H1 (cell line): ENCODE measurements at regions not wholly inside any gene's neighbourhood (a gene's known extent, or its start where the extent isn't known, plus 50 kb on each side); places are given as distances from the start of the nearest gene placed in this dataset.

ENCODE experiments used
- CTCF ChIA-PET: fragments of 300-600 bp; sonication (Branson Sonifier 250); formaldehyde crosslinking; loops from one replicate; lab custom pipeline; 2021; ENCODE audit not compliant: partially characterized antibody; lab: Charles Lee
- POLR2A ChIA-PET: fragments of 300-600 bp; sonication (Branson Sonifier 250); formaldehyde crosslinking; loops from one replicate; lab custom pipeline; 2021; ENCODE audit warnings: inconsistent platforms; ENCODE audit not compliant: partially characterized antibody; lab: Charles Lee
- DNase-seq, 2 experiments: peaks; one replicate each; pipeline versions ENCODE4 v3.0.0 to v3.0.0-alpha.2; 2010 to 2022; ENCODE audit warnings: low spot score in 2 of 2, low read depth in 1 of 2, mixed read lengths in 1 of 2
- FAIRE-seq: peaks from 2 replicates; lab custom pipeline; 2011; peaks lifted over from hg19 to GRCh38; lab: Jason Lieb, UNC
- H2AFZ ChIP-seq: 2 replicates; pipeline ENCODE4 v1.8.1; 2012; ENCODE audit warnings: low read length, inconsistent platforms
- H2AK5ac ChIP-seq: 2 replicates; pipeline ENCODE4 v1.6.1; 2013; ENCODE audit warnings: low read depth, low read length
- H2BK120ac ChIP-seq: replicated peaks from 2 replicates; pipeline ENCODE3; 2013; ENCODE audit warnings: low read depth, low read length, inconsistent platforms
- H2BK12ac ChIP-seq: 2 replicates; pipeline ENCODE4 v1.6.1; 2013; ENCODE audit warnings: low read depth, low read length
- H2BK15ac ChIP-seq: 2 replicates; pipeline ENCODE4 v1.6.1; 2013; ENCODE audit warnings: low read length
- H2BK20ac ChIP-seq: 2 replicates; pipeline ENCODE4 v1.6.1; 2013; ENCODE audit warnings: low read length
- H2BK5ac ChIP-seq: 2 replicates; pipeline ENCODE4 v1.6.1; 2013; ENCODE audit warnings: low read depth, low read length
- H3K14ac ChIP-seq: 2 replicates; pipeline ENCODE4 v1.6.1; 2013; ENCODE audit warnings: inconsistent platforms; ENCODE audit not compliant: insufficient read length
- H3K18ac ChIP-seq: 2 replicates; pipeline ENCODE4 v1.6.1; 2013; ENCODE audit warnings: low read length; ENCODE audit errors: extremely low read depth
- H3K23ac ChIP-seq: 2 replicates; pipeline ENCODE4 v1.6.1; 2013; ENCODE audit warnings: inconsistent platforms; ENCODE audit not compliant: insufficient read length
- H3K23me2 ChIP-seq: 2 replicates; pipeline ENCODE4 v1.6.1; 2013; ENCODE audit warnings: low read depth, low read length
- H3K27ac ChIP-seq: 2 replicates; pipeline ENCODE4 v1.6.1; 2011; ENCODE audit warnings: low read depth, low read length, inconsistent platforms
- H3K27me3 ChIP-seq, 4 experiments: replicated peaks in 1 of 4; 1 replicate in 1 of 4; 2 replicates in 3 of 4; pipeline versions ENCODE4 v1.6.1 to v1.8.1; 2011 to 2013; ENCODE audit warnings: low read length in 3 of 4, mild to moderate bottlenecking in 3 of 4, inconsistent platforms in 2 of 4, mixed read lengths in 2 of 4, moderate library complexity in 1 of 4; ENCODE audit not compliant: control insufficient read depth in 3 of 4, insufficient read depth in 3 of 4; ENCODE audit errors: extremely low read depth in 1 of 4
- H3K36me3 ChIP-seq, 4 experiments: 2 replicates each; pipeline versions ENCODE4 v1.6.1 to v1.8.1; 2011 to 2013; ENCODE audit warnings: mild to moderate bottlenecking in 4 of 4, low read length in 3 of 4, moderate library complexity in 2 of 4, control low read depth in 1 of 4, inconsistent platforms in 1 of 4; ENCODE audit not compliant: insufficient read depth in 4 of 4, control insufficient read depth in 2 of 4
- H3K4ac ChIP-seq: replicated peaks from 2 replicates; pipeline ENCODE3; 2013; ENCODE audit warnings: low read length, low read depth, mixed read lengths, inconsistent platforms; ENCODE audit not compliant: insufficient read length
- H3K4me1 ChIP-seq, 4 experiments: replicated peaks in 1 of 4; 1 replicate in 1 of 4; 2 replicates in 3 of 4; pipeline versions ENCODE4 v1.6.1 to v1.8.1; 2011 to 2013; ENCODE audit warnings: low read length in 3 of 4, inconsistent platforms in 2 of 4, mixed read lengths in 1 of 4; ENCODE audit not compliant: insufficient read depth in 4 of 4, control insufficient read depth in 3 of 4
- H3K4me2 ChIP-seq, 2 experiments: 2 replicates each; pipeline versions ENCODE4 v1.6.1 to v1.8.1; 2011 to 2013; ENCODE audit warnings: low read depth in 2 of 2, low read length in 2 of 2, control low read depth in 1 of 2, inconsistent platforms in 1 of 2, mild to moderate bottlenecking in 1 of 2; ENCODE audit not compliant: insufficient read depth in 1 of 2
- H3K4me3 ChIP-seq, 4 experiments: fragments of 200-600, 300-600 bp in 1 of 4; sonication (generic), shearing (Covaris generic), sonication (Bioruptor Twin) in 1 of 4; 2 replicates each; pipeline versions ENCODE4 v1.5.1 to v1.8.1; 2011 to 2016; ENCODE audit warnings: low read length in 4 of 4, low read depth in 3 of 4, control low read depth in 2 of 4, inconsistent platforms in 2 of 4, mild to moderate bottlenecking in 2 of 4, mixed read lengths in 1 of 4, moderate library complexity in 1 of 4; ENCODE audit not compliant: insufficient read depth in 2 of 4; ENCODE audit errors: extremely low read depth in 1 of 4
- H3K56ac ChIP-seq: replicated peaks from 2 replicates; pipeline ENCODE3; 2013; ENCODE audit warnings: low read depth, mild to moderate bottlenecking, mixed read lengths, low read length, inconsistent platforms; ENCODE audit not compliant: insufficient read length
- H3K79me1 ChIP-seq: 2 replicates; pipeline ENCODE4 v1.6.1; 2013; ENCODE audit warnings: low read depth, low read length, control low read depth
- H3K79me2 ChIP-seq, 2 experiments: 2 replicates each; pipeline versions ENCODE4 v1.6.1 to v1.8.1; 2012 to 2013; ENCODE audit warnings: low read length in 2 of 2, mild to moderate bottlenecking in 2 of 2, inconsistent platforms in 1 of 2; ENCODE audit not compliant: insufficient read depth in 2 of 2, control insufficient read depth in 1 of 2
- H3K9ac ChIP-seq, 4 experiments: replicated peaks in 1 of 4; 1 replicate in 1 of 4; 2 replicates in 3 of 4; pipeline versions ENCODE4 v1.6.1 to v1.8.1; 2011 to 2013; ENCODE audit warnings: low read depth in 3 of 4, low read length in 3 of 4, control low read depth in 2 of 4, mild to moderate bottlenecking in 2 of 4, moderate library complexity in 2 of 4, inconsistent platforms in 1 of 4; ENCODE audit errors: extremely low read depth in 1 of 4
- H3K9me3 ChIP-seq, 2 experiments: 2 replicates each; pipeline versions ENCODE4 v1.6.1 to v1.8.1; 2012 to 2013; ENCODE audit warnings: mild to moderate bottlenecking in 2 of 2, moderate library complexity in 2 of 2, control low read depth in 1 of 2, inconsistent platforms in 1 of 2, low read depth in 1 of 2, low read length in 1 of 2, mixed read lengths in 1 of 2; ENCODE audit not compliant: insufficient read depth in 2 of 2
- H4K20me1 ChIP-seq, 2 experiments: replicated peaks in 1 of 2; 2 replicates each; pipeline versions ENCODE3 to v1.8.1; 2011 to 2013; ENCODE audit warnings: inconsistent platforms in 2 of 2, low read length in 2 of 2, mild to moderate bottlenecking in 1 of 2; ENCODE audit not compliant: insufficient read depth in 2 of 2, control insufficient read depth in 1 of 2
- H4K5ac ChIP-seq: 2 replicates; pipeline ENCODE4 v1.6.1; 2013; ENCODE audit warnings: low read length, low read depth, mixed read lengths, inconsistent platforms; ENCODE audit not compliant: insufficient read length
- H4K8ac ChIP-seq: 2 replicates; pipeline ENCODE4 v1.8.0; 2013; ENCODE audit warnings: mild to moderate bottlenecking, moderate library complexity, low read length, inconsistent platforms; ENCODE audit not compliant: insufficient read depth; ENCODE audit errors: extremely low read depth
- H4K91ac ChIP-seq: replicated peaks from 2 replicates; pipeline ENCODE3; 2013; ENCODE audit warnings: low read length, mixed read lengths, inconsistent platforms; ENCODE audit not compliant: insufficient read length
- ASH2L ChIP-seq: fragments of 200-600, 300-600 bp; sonication (generic); IDR thresholded peaks from one replicate; pipeline ENCODE4 v1.7.1; 2017; ENCODE audit warnings: low read length
- CEBPB ChIP-seq: IDR thresholded peaks from 2 replicates; pipeline ENCODE4 v1.6.1; 2012; ENCODE audit warnings: low read depth, low read length
- CTCF ChIP-seq, 3 experiments: IDR thresholded peaks; 1 replicate in 2 of 3; 2 replicates in 1 of 3; pipeline versions ENCODE4 v1.5.1 to v1.6.1; 2011; ENCODE audit warnings: low read length in 3 of 3, mild to moderate bottlenecking in 3 of 3, inconsistent platforms in 2 of 3, low read depth in 1 of 3, moderate library complexity in 1 of 3; ENCODE audit not compliant: insufficient read depth in 1 of 3; ENCODE audit errors: control extremely low read depth in 1 of 3
- GABPA ChIP-seq: IDR thresholded peaks from 2 replicates; pipeline ENCODE4 v1.6.1; 2011; ENCODE audit warnings: mild to moderate bottlenecking, low read length, moderate library complexity, borderline replicate concordance; ENCODE audit not compliant: insufficient read depth
- GTF2F1 ChIP-seq: IDR thresholded peaks from 2 replicates; pipeline ENCODE4 v1.6.1; 2012; ENCODE audit warnings: low read depth, low read length, improper control_type of control experiment, borderline replicate concordance
- PHF8 ChIP-seq: fragments of 200-600 bp; sonication (generic); conservative IDR thresholded peaks from 2 replicates; pipeline ENCODE4 v1.7.1; 2012; ENCODE audit warnings: low read depth, mild to moderate bottlenecking, inconsistent platforms, low read length, moderate library complexity
- POLR2A ChIP-seq, 2 experiments: IDR thresholded peaks; 1 replicate in 1 of 2; 2 replicates in 1 of 2; pipeline ENCODE4 v1.6.1; 2011; ENCODE audit warnings: low read depth in 2 of 2, low read length in 2 of 2, mild to moderate bottlenecking in 2 of 2; ENCODE audit errors: control extremely low read depth in 1 of 2
- RAD21 ChIP-seq, 2 experiments: IDR thresholded peaks in 1 of 2; conservative IDR thresholded peaks in 1 of 2; 2 replicates each; pipeline ENCODE4 v1.6.1; 2011; ENCODE audit warnings: low read depth in 2 of 2, low read length in 2 of 2, improper control_type of control experiment in 1 of 2, inconsistent platforms in 1 of 2, mild to moderate bottlenecking in 1 of 2, moderate library complexity in 1 of 2
- RNF2 ChIP-seq: fragments of 200-900, 300-1000 bp; sonication (generic); IDR thresholded peaks from 2 replicates; pipeline ENCODE4 v1.7.1; 2016; ENCODE audit warnings: borderline replicate concordance, low read depth, mild to moderate bottlenecking, antibody characterized with exemption, low read length; ENCODE audit not compliant: poor library complexity, severe bottlenecking; ENCODE audit errors: missing control alignments
- RXRA ChIP-seq: IDR thresholded peaks from 2 replicates; pipeline ENCODE4 v1.6.1; 2011; ENCODE audit warnings: low read depth, mild to moderate bottlenecking, low read length, moderate library complexity; ENCODE audit not compliant: insufficient read depth
- TAF7 ChIP-seq: optimal IDR thresholded peaks from 2 replicates; pipeline ENCODE3; 2011; ENCODE audit warnings: low read depth, mild to moderate bottlenecking, inconsistent platforms, low read length, moderate library complexity, borderline replicate concordance
- WGBS, 2 experiments: shearing (Covaris generic) in 1 of 2; methylation state at CpG; one replicate each; pipeline versions ENCODE4 v1.1.6 to v1.1.7; 2013 to 2015; ENCODE audit warnings: low lambda C conversion rate in 2 of 2, mixed read lengths in 2 of 2, inconsistent platforms in 1 of 2, low coverage in 1 of 2, missing lambda C conversion rate in 1 of 2; ENCODE audit not compliant: insufficient replicate concordance in 2 of 2, insufficient coverage in 1 of 2, insufficient read length in 1 of 2; ENCODE audit errors: extremely low coverage in 1 of 2, missing lambda C conversion rate in 1 of 2; 5-methylcytosine and 5-hydroxymethylcytosine counted together

- Histone ChIP-seq H3K23ac (no peak overlapping the region), H2BK5ac (no peak overlapping the region), H2BK12ac (no peak overlapping the region), H3K4me3 (no peak overlapping the region), H2AFZ (no peak overlapping the region), H3K4me1 (no peaks in the 10 kb centered on the region), H2AK5ac (no peak overlapping the region), H3K56ac (no peak overlapping the region), H2BK20ac (no peak overlapping the region), H2BK15ac (no peak overlapping the region), H3K9ac (no peak overlapping the region), H2BK120ac (no peak overlapping the region), H3K79me1 (no peaks in the 10 kb centered on the region), H3K4me2 (no peak overlapping the region), H3K14ac (no peak overlapping the region), H3K79me2 (no peaks in the 10 kb centered on the region), H3K23me2 (no peaks in the 10 kb centered on the region; the same call in 1 of the 2 replicates), H3K36me3 (no peaks in the 10 kb centered on the region), H4K91ac (no peak overlapping the region), H3K27me3 (no peaks in the 10 kb centered on the region), H3K9me3 (no peaks in the 10 kb centered on the region), H4K20me1 (no peaks in the 10 kb centered on the region), H3K4ac (no peak overlapping the region), H4K8ac (no peak overlapping the region), H4K5ac (no peak overlapping the region), H3K27ac (no peak overlapping the region), H3K18ac (no peak overlapping the region)
- DNase-seq, result peak; percentile 17 to 86
- ChIA-PET CTCF (interaction anchor here (0.7 to 4.9 kb wide), 23 partner anchors 9 to 425 kb away, joined by 3 to 41 read pairs (median 4); no protein-coding TSS in a partner anchor), POLR2A (no interaction called here)
- peak; percentile 50 for FAIRE-seq
- WGBS, 2 experiments, result 67% methylated on average over 3 of the region's 3 CpGs; no CpG with 5 or more reads in 1 of the 2 experiments
- TF ChIP-seq TAF7, result no peak
- peak; percentile 50 to 69 for TF ChIP-seq RAD21 (IDR thresholded peaks at IDR 0.05 in 1 of 2, conservative IDR thresholded peaks at IDR 0.05 in 1 of 2; ENCODE audit: low read depth in 2 of 2, low read length in 2 of 2)
- TF ChIP-seq CEBPB, result no peak
- TF ChIP-seq RNF2, result no peak
- TF ChIP-seq GTF2F1, result no peak
- no peak for TF ChIP-seq ASH2L
- no peak for TF ChIP-seq POLR2A (IDR thresholded peaks at IDR 0.05; ENCODE audit: control extremely low read depth in 1 of 2, low read depth in 2 of 2, low read length in 2 of 2)
- no peak for TF ChIP-seq PHF8
- no peak for TF ChIP-seq GABPA
- TF ChIP-seq RXRA, result 0 out of 2 replicates have a peak, but pooled peaks have one; percentile 52
- TF ChIP-seq CTCF (IDR thresholded peaks at IDR 0.05; ENCODE audit: control extremely low read depth in 1 of 3, insufficient read depth in 1 of 3, low read depth in 1 of 3, low read length in 3 of 3), result peak; percentile 20 to 64 (median 60)
These were observed 74.0 kb upstream of the XYLT1 start for GRCh38 chr16:17544785-17545184.
